ENCODE measurements at regions not wholly inside any gene's neighbourhood (a gene's known extent, or its start where the extent isn't known, plus 50 kb on each side); places are given as distances from the start of the nearest gene placed in this dataset.
"Not testable (repeated sequence)": the region's sequence is repeated elsewhere in the genome, so short reads cannot be mapped to it uniquely, and the experiment has no call there.

DNA sequence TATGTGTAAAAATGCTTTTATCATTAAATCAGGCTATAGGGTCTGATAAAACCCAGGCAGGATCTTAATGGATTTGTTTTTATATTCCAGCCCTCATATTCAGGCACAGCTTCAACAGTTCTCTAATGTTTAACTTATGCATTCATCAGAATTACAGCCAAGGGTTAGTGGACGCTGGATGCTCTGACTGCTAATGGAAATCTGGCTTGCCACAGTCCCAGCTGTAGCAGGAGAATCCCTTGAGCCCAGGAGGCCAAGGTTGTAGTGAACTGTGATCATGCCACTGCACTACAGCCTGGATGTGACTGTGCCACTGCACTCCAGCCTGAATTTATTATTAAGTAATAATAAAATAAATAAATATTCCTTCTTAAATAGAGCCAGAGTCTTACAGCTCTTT lies 98.0 kb downstream of the SLC25A46 start:
- no peak for DNase-seq
- no peak overlapping the region for H3K4me3 ChIP-seq (ENCODE audit: low read depth, low read length)
- TF ChIP-seq, protein P1, sequence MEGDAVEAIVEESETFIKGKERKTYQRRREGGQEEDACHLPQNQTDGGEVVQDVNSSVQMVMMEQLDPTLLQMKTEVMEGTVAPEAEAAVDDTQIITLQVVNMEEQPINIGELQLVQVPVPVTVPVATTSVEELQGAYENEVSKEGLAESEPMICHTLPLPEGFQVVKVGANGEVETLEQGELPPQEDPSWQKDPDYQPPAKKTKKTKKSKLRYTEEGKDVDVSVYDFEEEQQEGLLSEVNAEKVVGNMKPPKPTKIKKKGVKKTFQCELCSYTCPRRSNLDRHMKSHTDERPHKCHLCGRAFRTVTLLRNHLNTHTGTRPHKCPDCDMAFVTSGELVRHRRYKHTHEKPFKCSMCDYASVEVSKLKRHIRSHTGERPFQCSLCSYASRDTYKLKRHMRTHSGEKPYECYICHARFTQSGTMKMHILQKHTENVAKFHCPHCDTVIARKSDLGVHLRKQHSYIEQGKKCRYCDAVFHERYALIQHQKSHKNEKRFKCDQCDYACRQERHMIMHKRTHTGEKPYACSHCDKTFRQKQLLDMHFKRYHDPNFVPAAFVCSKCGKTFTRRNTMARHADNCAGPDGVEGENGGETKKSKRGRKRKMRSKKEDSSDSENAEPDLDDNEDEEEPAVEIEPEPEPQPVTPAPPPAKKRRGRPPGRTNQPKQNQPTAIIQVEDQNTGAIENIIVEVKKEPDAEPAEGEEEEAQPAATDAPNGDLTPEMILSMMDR (IDR thresholded peaks at IDR 0.05; ENCODE audit: low read depth, low read length, missing control alignments), result no peak
- H3K27ac ChIP-seq, result no peak overlapping the region
- no peaks in the 10 kb centered on the region for H3K27me3 ChIP-seq (replicated peaks)
- in situ Hi-C loops (cut with HindIII; ENCODE audit: low pct_ligation_motif_present, low sequenced_read_pairs), result no loop called here
- no peaks in the 10 kb centered on the region for H3K36me3 ChIP-seq (replicated peaks)

DNA sequence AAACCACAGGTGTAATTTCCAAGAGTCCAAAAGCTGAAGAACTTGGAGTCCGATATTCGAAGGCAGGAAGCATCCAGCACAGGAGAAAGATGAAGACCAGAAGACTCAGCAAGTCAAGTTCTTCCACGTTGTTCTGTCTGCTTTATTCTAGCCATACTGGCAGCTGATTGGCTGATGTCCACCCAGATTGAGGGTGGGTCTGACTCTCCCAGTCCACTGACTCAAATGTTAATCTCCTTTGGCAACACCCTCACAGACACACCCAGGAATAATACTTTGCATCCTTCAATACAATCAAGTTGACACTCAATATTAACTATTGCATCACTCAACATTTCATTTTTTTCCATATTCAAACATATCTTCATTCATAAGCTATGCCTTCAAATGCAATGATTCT lies 99.5 kb downstream of the SLC25A46 start:
- H3K36me3 ChIP-seq (replicated peaks); in situ Hi-C loops (cut with HindIII; ENCODE audit: low pct_ligation_motif_present, low sequenced_read_pairs): not testable (repeated sequence)

DNA sequence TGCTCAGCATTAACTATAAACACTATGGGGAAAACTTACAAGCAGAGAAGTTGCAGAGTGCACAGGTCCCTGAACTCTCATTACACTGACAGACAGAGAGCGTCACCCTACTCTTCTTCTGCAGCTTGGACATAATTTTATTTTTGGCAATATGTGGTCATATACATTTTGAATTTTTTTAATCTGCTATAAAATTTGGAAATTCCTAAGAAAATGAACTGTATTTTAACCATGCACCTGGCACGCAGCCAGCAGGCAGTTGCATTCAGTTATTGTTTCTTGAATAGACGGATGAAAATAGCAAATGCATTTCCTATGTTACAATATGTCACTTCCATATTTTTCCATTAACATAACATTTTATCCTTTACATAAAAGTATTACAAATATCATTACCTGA lies 100.2 kb downstream of the SLC25A46 start:
- Histone ChIP-seq H3K27me3 (replicated peaks) (no peaks in the 10 kb centered on the region), H3K36me3 (replicated peaks) (no peaks in the 10 kb centered on the region), H3K4me3 (ENCODE audit: low read depth, low read length) (no peak overlapping the region), H3K27ac (no peak overlapping the region)
- in situ Hi-C loops (cut with HindIII; ENCODE audit: low pct_ligation_motif_present, low sequenced_read_pairs), result no loop called here
- no peak for DNase-seq
- TF ChIP-seq, protein P1 (IDR thresholded peaks at IDR 0.05; ENCODE audit: low read depth, low read length, missing control alignments), result no peak

More for the DNA sequence above, 99.5 kb downstream of the SLC25A46 start:
- H3K27me3 ChIP-seq (replicated peaks); H3K4me3 ChIP-seq (ENCODE audit: low read depth, low read length); DNase-seq; H3K27ac ChIP-seq: not testable (repeated sequence)

DNA sequence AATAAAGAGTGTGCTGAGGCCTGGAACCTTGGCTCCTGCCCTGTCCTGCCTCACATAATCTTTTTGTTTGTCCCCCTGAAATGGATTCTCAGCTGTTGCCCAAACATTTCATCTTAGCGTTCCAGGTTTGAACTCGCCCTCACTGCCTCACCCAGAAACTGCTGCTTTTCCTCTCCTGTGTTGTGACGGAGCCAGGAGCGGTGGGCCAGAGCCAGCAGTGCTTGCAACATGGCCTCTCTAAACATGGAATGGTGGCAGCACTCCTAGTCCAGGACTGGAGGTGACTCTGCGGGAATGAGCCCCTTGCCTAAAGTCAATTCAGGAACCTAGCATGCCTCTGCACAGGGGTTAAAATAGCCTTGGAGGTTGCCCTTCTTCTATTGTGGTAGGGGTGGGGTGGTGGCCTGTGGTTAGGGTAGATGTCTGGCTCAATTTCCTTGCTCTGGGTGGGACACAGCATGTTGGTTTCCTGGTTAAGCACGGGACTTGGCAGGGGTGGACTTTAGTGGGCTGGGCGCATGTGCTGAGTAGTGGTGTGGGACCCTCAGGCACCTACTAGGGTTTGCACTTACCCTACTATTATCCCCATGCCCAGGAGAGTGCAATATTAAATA lies 101.6 kb downstream of the SLC25A46 start:
- Histone ChIP-seq H3K36me3 (replicated peaks) (no peaks in the 10 kb centered on the region), H3K4me3 (ENCODE audit: low read depth, low read length) (no peak overlapping the region), H3K27ac (no peak overlapping the region), H3K27me3 (replicated peaks) (no peaks in the 10 kb centered on the region)
- TF ChIP-seq, protein P1 (IDR thresholded peaks at IDR 0.05; ENCODE audit: low read depth, low read length, missing control alignments), result no peak
- no peak for DNase-seq
- in situ Hi-C loops (cut with HindIII; ENCODE audit: low pct_ligation_motif_present, low sequenced_read_pairs), result no loop called here

DNA sequence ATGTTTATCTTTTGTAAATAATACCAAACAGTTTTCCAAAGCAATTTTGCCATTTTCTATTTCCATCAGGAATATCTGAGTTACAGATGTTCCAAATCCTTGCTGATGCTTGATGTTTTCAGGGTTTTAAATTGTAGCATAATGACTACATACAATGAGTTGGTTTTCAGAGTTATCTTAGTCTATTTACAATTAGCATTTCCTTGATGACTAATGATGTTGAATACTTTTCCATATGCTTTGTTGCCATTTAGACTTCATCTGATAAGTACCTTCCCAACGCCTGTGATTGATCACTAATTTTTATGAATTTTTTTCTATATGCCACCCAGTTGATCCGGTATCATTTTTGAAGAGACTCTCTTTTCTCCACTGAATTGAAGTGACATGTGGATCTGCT lies 102.3 kb downstream of the SLC25A46 start:
- TF ChIP-seq, protein P1 (IDR thresholded peaks at IDR 0.05; ENCODE audit: low read depth, low read length, missing control alignments), result no peak
- Histone ChIP-seq H3K36me3 (replicated peaks) (no peaks in the 10 kb centered on the region), H3K27ac (no peak overlapping the region), H3K27me3 (replicated peaks) (no peaks in the 10 kb centered on the region), H3K4me3 (ENCODE audit: low read depth, low read length) (no peak overlapping the region)
- no peak for DNase-seq
- in situ Hi-C loops (cut with HindIII; ENCODE audit: low pct_ligation_motif_present, low sequenced_read_pairs), result no loop called here

DNA sequence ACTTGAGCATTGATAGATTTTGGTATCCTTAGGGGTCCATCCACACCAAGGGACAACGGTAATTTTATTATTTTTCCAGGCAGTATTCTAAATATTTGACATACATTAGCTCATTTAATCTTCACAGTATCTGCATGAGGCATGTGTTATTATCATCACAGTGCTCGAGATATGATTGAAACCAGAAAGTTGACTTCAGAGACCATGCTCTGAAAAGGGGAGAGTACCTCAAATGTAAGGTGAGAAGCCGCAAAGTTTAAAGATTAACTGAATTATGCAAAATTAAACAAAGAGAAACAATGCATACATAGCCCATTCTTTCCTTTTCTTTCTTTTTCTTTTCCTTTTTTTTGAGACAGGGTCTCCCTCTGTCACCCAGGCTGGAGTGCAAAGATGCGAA lies 104.1 kb downstream of the SLC25A46 start:
- H3K4me3 ChIP-seq (ENCODE audit: low read depth, low read length), result no peak overlapping the region
- in situ Hi-C loops (cut with HindIII; ENCODE audit: low pct_ligation_motif_present, low sequenced_read_pairs), result no loop called here
- TF ChIP-seq, protein P1 (IDR thresholded peaks at IDR 0.05; ENCODE audit: low read depth, low read length, missing control alignments), result no peak
- DNase-seq, result no peak
- no peaks in the 10 kb centered on the region for H3K27me3 ChIP-seq (replicated peaks)
- no peaks in the 10 kb centered on the region for H3K36me3 ChIP-seq (replicated peaks)
- no peak overlapping the region for H3K27ac ChIP-seq

All from brain microvascular endothelial cell (primary cell).